A549 (cell line): ENCODE measurements at regions not wholly inside any gene's neighbourhood (a gene's known extent, or its start where the extent isn't known, plus 50 kb on each side); places are given as distances from the start of the nearest gene placed in this dataset.

ENCODE experiments used
- ATAC-seq, 2 experiments: fragments of 200-7000 bp in 1 of 2; fragments of >200 bp in 1 of 2; cut with Nextera tagmentation in 1 of 2; cut with Tn5 transposase in 1 of 2; 3 replicates each; pipeline versions ENCODE4 v1.8.0 to v1.9.1; 2018 to 2020; ENCODE audit warnings: mild to moderate bottlenecking in 1 of 2, moderate library complexity in 1 of 2
- CTCF ChIA-PET: fragments of 300-600 bp; sonication (Branson Sonifier 250); formaldehyde crosslinking; extraction: SDS; loops from one replicate; lab custom pipeline; 2021; ENCODE audit warnings: antibody characterized with exemption, inconsistent platforms; lab: Yijun Ruan, JAX
- POLR2A ChIA-PET: fragments of 350-600 bp; formaldehyde crosslinking; extraction: SDS; loops from one replicate; lab custom pipeline; 2021; ENCODE audit warnings: antibody characterized with exemption, inconsistent platforms; lab: Yijun Ruan, JAX
- DNase-seq, 2 experiments: peaks; one replicate each; pipeline versions ENCODE4 v3.0.0 to v3.0.0-alpha.2; 2011 to 2016; ENCODE audit warnings: low read depth in 1 of 2, low spot score in 1 of 2
- FAIRE-seq: peaks from 2 replicates; lab custom pipeline; 2011; peaks lifted over from hg19 to GRCh38; lab: Jason Lieb, UNC
- H3K27ac ChIP-seq, 2 experiments: fragments of >200 bp; sonication (Bioruptor Twin); formaldehyde crosslinking; 3 replicates each; pipeline ENCODE4 v1.5.1; 2016 to 2017
- H3K4me1 ChIP-seq: fragments of >200 bp; sonication (Bioruptor Twin); formaldehyde crosslinking; 3 replicates; pipeline ENCODE4 v1.6.1; 2016
- H3K4me2 ChIP-seq: fragments of >200 bp; sonication (Bioruptor Twin); formaldehyde crosslinking; 3 replicates; pipeline ENCODE4 v1.6.1; 2016
- H3K4me3 ChIP-seq: fragments of >200 bp; sonication (Bioruptor Twin); formaldehyde crosslinking; 3 replicates; pipeline ENCODE4 v1.5.1; 2016
- H3K9me3 ChIP-seq: fragments of >200 bp; sonication (Bioruptor Twin); formaldehyde crosslinking; 3 replicates; pipeline ENCODE4 v1.6.1; 2016
- BCL3 ChIP-seq: fragments of >200 bp; sonication (Bioruptor Twin); formaldehyde crosslinking; IDR thresholded peaks from 3 replicates; pipeline ENCODE4 v1.6.1; 2016
- BHLHE40 ChIP-seq: IDR thresholded peaks from 2 replicates; pipeline ENCODE4 v1.6.1; 2012; ENCODE audit warnings: low read depth, low read length, inconsistent platforms
- CBX2 ChIP-seq: fragments of 200-600 bp; sonication (generic); IDR thresholded peaks from 2 replicates; pipeline ENCODE4 v1.6.1; 2016; ENCODE audit warnings: low read depth, mild to moderate bottlenecking, borderline replicate concordance
- CBX8 ChIP-seq: fragments of 200-600 bp; sonication (generic); IDR thresholded peaks from 2 replicates; pipeline ENCODE4 v1.6.1; 2016
- CHD4 ChIP-seq: fragments of 200-600 bp; sonication (generic); IDR thresholded peaks from 2 replicates; pipeline ENCODE4 v1.6.1; 2016; ENCODE audit warnings: antibody characterized with exemption, mild to moderate bottlenecking, borderline replicate concordance
- CTCF ChIP-seq: fragments of >200 bp; sonication (Bioruptor Twin); formaldehyde crosslinking; IDR thresholded peaks from 3 replicates; pipeline ENCODE4 v1.5.1; 2016
- EHMT2 ChIP-seq: fragments of 200-600 bp; sonication (generic); IDR thresholded peaks from 2 replicates; pipeline ENCODE4 v1.6.1; 2016; ENCODE audit warnings: antibody characterized with exemption, low read depth, mild to moderate bottlenecking, moderate library complexity
- ESRRA ChIP-seq: fragments of 150-350 bp; IDR thresholded peaks from 2 replicates; pipeline ENCODE4 v1.6.1; 2014; ENCODE audit warnings: mild to moderate bottlenecking, low read length, borderline replicate concordance
- FOSB ChIP-seq: fragments of 250-450 bp; sonication (Bioruptor Pico); IDR thresholded peaks from 2 replicates; pipeline ENCODE4 v1.5.0; 2020; ENCODE audit warnings: mild to moderate bottlenecking, moderate library complexity
- FOSL2 ChIP-seq, 2 experiments: fragments of 450-650 bp in 1 of 2; fragments of >200 bp in 1 of 2; sonication (Bioruptor Twin) in 1 of 2; formaldehyde crosslinking; IDR thresholded peaks; 2 replicates each; pipeline versions ENCODE4 v1.5.0 to v1.6.1; 2016 to 2020; ENCODE audit warnings: mild to moderate bottlenecking in 1 of 2, moderate library complexity in 1 of 2
- FOXS1 ChIP-seq: fragments of 250-450 bp; sonication (Bioruptor Pico); IDR thresholded peaks from 2 replicates; pipeline ENCODE4 v1.5.0; 2020; ENCODE audit warnings: mild to moderate bottlenecking, moderate library complexity
- GATA3 ChIP-seq: IDR thresholded peaks from 2 replicates; pipeline ENCODE4 v1.6.1; 2012; ENCODE audit warnings: borderline replicate concordance
- HEYL ChIP-seq: fragments of 250-450 bp; sonication (Bioruptor Pico); IDR thresholded peaks from 2 replicates; pipeline ENCODE4 v1.8.0; 2021; ENCODE audit warnings: mild to moderate bottlenecking, moderate library complexity
- HOXA7 ChIP-seq: fragments of 250-450 bp; sonication (Bioruptor Pico); IDR thresholded peaks from 2 replicates; pipeline ENCODE4 v1.5.0; 2020; ENCODE audit warnings: mild to moderate bottlenecking, moderate library complexity
- JUN ChIP-seq, 2 experiments: fragments of >200 bp; sonication (Bioruptor Twin); formaldehyde crosslinking; IDR thresholded peaks; 2 replicates in 1 of 2; 3 replicates in 1 of 2; pipeline ENCODE4 v1.6.1; 2016 to 2017
- KDM1A ChIP-seq: fragments of 200-600 bp; sonication (generic); IDR thresholded peaks from 2 replicates; pipeline ENCODE4 v1.6.1; 2016; ENCODE audit warnings: low read depth, mild to moderate bottlenecking
- MAFK ChIP-seq: fragments of 450-650 bp; IDR thresholded peaks from 2 replicates; pipeline ENCODE4 v1.6.1; 2014; ENCODE audit not compliant: partially characterized antibody
- MAX ChIP-seq: IDR thresholded peaks from 2 replicates; pipeline ENCODE4 v1.6.1; 2012
- MAZ ChIP-seq: fragments of 150-350 bp; IDR thresholded peaks from 2 replicates; pipeline ENCODE4 v1.6.1; 2014; ENCODE audit warnings: antibody characterized with exemption, low read depth, low read length, borderline replicate concordance
- NPAS2 ChIP-seq: fragments of 250-450 bp; sonication (Bioruptor Pico); IDR thresholded peaks from 2 replicates; pipeline ENCODE4 v1.8.0; 2022; ENCODE audit warnings: mild to moderate bottlenecking, moderate library complexity, borderline replicate concordance
- NR3C1 ChIP-seq: fragments of >200 bp; sonication (Bioruptor Twin); formaldehyde crosslinking; IDR thresholded peaks from 3 replicates; pipeline ENCODE4 v1.6.1; 2017
- POLR2AphosphoS2 ChIP-seq: conservative IDR thresholded peaks from 2 replicates; pipeline ENCODE4 v1.6.1; 2012; ENCODE audit warnings: low read length, improper control_type of control experiment, inconsistent platforms
- RFX5 ChIP-seq: fragments of 450-650 bp; IDR thresholded peaks from 2 replicates; pipeline ENCODE4 v1.7.1; 2014; ENCODE audit warnings: antibody characterized with exemption, mild to moderate bottlenecking, moderate library complexity
- SMC3 ChIP-seq: fragments of >200 bp; sonication (Bioruptor Twin); formaldehyde crosslinking; IDR thresholded peaks from 3 replicates; pipeline ENCODE4 v1.6.1; 2018; ENCODE audit warnings: inconsistent platforms
- TFCP2L1 ChIP-seq: fragments of 250-450 bp; sonication (Bioruptor Pico); IDR thresholded peaks from 2 replicates; pipeline ENCODE4 v1.5.0; 2021; ENCODE audit warnings: mild to moderate bottlenecking
- TP53 ChIP-seq: fragments of 250-450 bp; sonication (Bioruptor Pico); IDR thresholded peaks from 2 replicates; pipeline ENCODE4 v1.5.0; 2021; ENCODE audit warnings: mild to moderate bottlenecking, moderate library complexity
- USF2 ChIP-seq: fragments of 450-650 bp; IDR thresholded peaks from 2 replicates; pipeline ENCODE4 v1.6.1; 2014; ENCODE audit warnings: antibody characterized with exemption
- ZFP36 ChIP-seq: fragments of 450-650 bp; IDR thresholded peaks from 2 replicates; pipeline ENCODE4 v1.6.1; 2014; ENCODE audit warnings: borderline replicate concordance; ENCODE audit not compliant: partially characterized antibody
- WGBS: methylation state at CpG from one replicate; pipeline ENCODE4 v1.1.6; 2017; ENCODE audit errors: missing lambda C conversion rate; 5-methylcytosine and 5-hydroxymethylcytosine counted together

- ATAC-seq (no peak; a peak in 1 of 6 replicates), FAIRE-seq (no peak), DNase-seq (peak in 1 of 2 experiments; percentile 57)
- ChIA-PET POLR2A (no interaction called here), CTCF (no interaction called here)
- Histone ChIP-seq H3K4me1 (no peaks in the 10 kb centered on the region), H3K27ac (no peak overlapping the region), H3K4me2 (0 out of 3 replicates have a peak overlapping the region, but pooled peaks have one; percentile 12), H3K4me3 (no peak overlapping the region), H3K9me3 (peaks cover 7% of the 10 kb centered on the region; the same call in 1 of the 3 replicates)
- 12% methylated on average over 1 of the region's 1 CpG for WGBS
- TF ChIP-seq HOXA7 (CRISPR knock-in tag) (no peak), FOSB (CRISPR knock-in tag) (no peak), NPAS2 (no peak), POLR2AphosphoS2 (no peak), MAZ (no peak), BHLHE40 (no peak), MAFK (no peak), USF2 (no peak), CBX8 (no peak), BCL3 (no peak), RFX5 (no peak), HEYL (CRISPR knock-in tag) (no peak), EHMT2 (no peak), GATA3 (no peak; the same call in 1 of the 2 replicates), ZFP36 (no peak), NR3C1 (no peak), SMC3 (no peak)
Observed at GRCh38 chr3:87756616-87757015, 302.2 kb downstream of the CGGBP1 start.

- POLR2A ChIA-PET: no interaction called here
- no peak for FAIRE-seq
- DNase-seq: no peak
- no peak for TF ChIP-seq USF2
- TF ChIP-seq CHD4: no peak
- TF ChIP-seq KDM1A: no peak
- TF ChIP-seq FOXS1 (CRISPR knock-in tag): no peak
- no peak for TF ChIP-seq GATA3
- TF ChIP-seq, all 56 proteins: peak for 0
- Histone ChIP-seq H3K4me2 (no peak overlapping the region), H3K9me3 (peaks cover 7% of the 10 kb centered on the region; the same call in 1 of the 3 replicates), H3K4me1 (no peaks in the 10 kb centered on the region), H3K4me3 (no peak overlapping the region), H3K27ac (no peak overlapping the region)
- CTCF ChIA-PET: no interaction called here
- no peak for ATAC-seq
Observed at GRCh38 chr3:87755852-87756251, 303.0 kb downstream of the CGGBP1 start.

- no peak overlapping the region for H3K27ac ChIP-seq
- no peak for FAIRE-seq
- no peak overlapping the region for H3K4me3 ChIP-seq
- CTCF ChIA-PET: no interaction called here
- H3K9me3 ChIP-seq: 0 out of 3 replicates have a peak, but pooled peaks cover 2% of the 10 kb centered on the region
- H3K4me1 ChIP-seq: 0 out of 3 replicates have a peak, but pooled peaks cover 3% of the 10 kb centered on the region
- POLR2A ChIA-PET: no interaction called here
- no peak for TF ChIP-seq TFCP2L1 (CRISPR knock-in tag)
- no peak for TF ChIP-seq MAX
- no peak for TF ChIP-seq ESRRA
- TF ChIP-seq TP53: no peak
- no peak for TF ChIP-seq FOSL2 (IDR thresholded peaks at IDR 0.05)
- TF ChIP-seq FOSL2 (CRISPR knock-in tag; IDR thresholded peaks at IDR 0.05): no peak
- TF ChIP-seq CBX2: no peak
- TF ChIP-seq CHD4: no peak
- no peak for TF ChIP-seq NR3C1
- TF ChIP-seq POLR2AphosphoS2: no peak
- no peak for TF ChIP-seq USF2
- no peak for TF ChIP-seq CTCF
- no peak for TF ChIP-seq JUN (IDR thresholded peaks at IDR 0.05)
- no peak for TF ChIP-seq HOXA7 (CRISPR knock-in tag)
- H3K4me2 ChIP-seq: no peak overlapping the region
- no peak for ATAC-seq
- WGBS: 33% methylated on average over 2 of the region's 2 CpGs
- no peak for DNase-seq
Observed at GRCh38 chr3:87742250-87742649, 316.6 kb downstream of the CGGBP1 start.
